NT2/D1 (cell line): ENCODE measurements at regions not wholly inside any gene's neighbourhood (a gene's known extent, or its start where the extent isn't known, plus 50 kb on each side); places are given as distances from the start of the nearest gene placed in this dataset.

Source experiments
- YY1 ChIP-seq: IDR thresholded peaks from 2 replicates; pipeline ENCODE4 v1.6.1; 2011; ENCODE audit not compliant: insufficient read length, insufficient read depth
- ZNF274 ChIP-seq: IDR thresholded peaks from 2 replicates; pipeline ENCODE4 v1.6.1; 2011; ENCODE audit warnings: mild to moderate bottlenecking, low read depth, low read length

- TF ChIP-seq YY1 (no peak), ZNF274 (no peak)
These were observed 588.9 kb upstream of the NETO1 start for GRCh38 chr18:73456643-73457042.
